ENCODE measurements at regions not wholly inside any gene's neighbourhood (a gene's known extent, or its start where the extent isn't known, plus 50 kb on each side); places are given as distances from the start of the nearest gene placed in this dataset.

DNA sequence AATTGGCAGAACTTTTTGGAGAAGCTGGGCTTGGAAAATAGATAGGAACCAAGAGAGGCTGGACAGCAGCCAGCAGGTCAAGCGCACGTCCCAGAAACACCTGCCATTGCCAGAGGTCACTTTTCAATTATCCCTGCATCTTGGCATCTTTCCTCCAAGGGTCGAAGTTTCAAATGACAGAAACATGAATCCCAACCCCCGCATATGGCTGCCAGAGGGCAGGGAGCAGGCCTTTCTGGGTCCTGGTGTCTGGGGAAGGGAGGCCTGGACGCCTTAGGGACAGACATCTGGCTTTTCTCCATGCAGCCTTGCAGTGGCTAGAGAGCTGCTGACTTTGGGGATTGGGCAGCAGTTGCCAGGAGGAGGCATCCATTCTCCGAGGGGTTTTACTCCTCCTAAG, 164.5 kb upstream of the TPM1 start:
- DNase-seq: no peak

DNA sequence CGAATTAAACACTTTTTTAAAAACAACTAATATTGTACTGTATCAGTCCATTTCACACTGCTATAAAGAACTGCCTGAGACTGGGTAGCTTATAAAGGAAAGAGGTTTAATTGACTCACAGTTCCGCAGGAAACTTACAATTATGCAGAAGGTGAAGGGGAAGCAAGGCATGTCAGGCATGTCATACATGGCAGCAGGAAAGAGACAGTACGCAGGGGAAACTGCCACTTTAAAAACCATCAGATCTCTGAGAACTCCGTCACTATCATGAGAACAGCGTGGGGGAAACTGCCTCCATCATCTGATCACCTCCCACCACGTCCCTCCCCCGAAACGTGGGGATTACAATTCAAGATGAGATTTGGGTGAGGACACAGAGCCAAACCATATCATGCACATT, 162.8 kb upstream of the TPM1 start:
- DNase-seq: no peak

DNA sequence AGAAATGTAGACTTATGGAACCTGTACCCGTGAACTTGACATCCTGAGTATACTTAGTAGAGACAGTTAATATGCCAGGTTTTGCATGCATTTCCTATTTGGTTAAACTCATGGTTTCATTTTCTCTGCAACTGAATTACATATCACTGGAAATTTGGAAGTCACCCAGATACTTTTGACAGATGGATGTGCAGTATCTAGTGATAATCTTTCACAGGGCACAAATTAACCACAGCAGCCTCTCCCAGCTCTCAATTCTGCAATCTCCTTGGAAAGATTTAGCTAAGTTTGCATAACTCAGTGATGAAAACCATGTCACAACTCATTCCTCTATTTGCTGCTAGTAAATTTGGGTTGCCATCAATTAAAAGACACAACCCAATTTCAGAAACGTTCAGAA, 162.3 kb upstream of the TPM1 start:
- DNase-seq: no peak

DNA sequence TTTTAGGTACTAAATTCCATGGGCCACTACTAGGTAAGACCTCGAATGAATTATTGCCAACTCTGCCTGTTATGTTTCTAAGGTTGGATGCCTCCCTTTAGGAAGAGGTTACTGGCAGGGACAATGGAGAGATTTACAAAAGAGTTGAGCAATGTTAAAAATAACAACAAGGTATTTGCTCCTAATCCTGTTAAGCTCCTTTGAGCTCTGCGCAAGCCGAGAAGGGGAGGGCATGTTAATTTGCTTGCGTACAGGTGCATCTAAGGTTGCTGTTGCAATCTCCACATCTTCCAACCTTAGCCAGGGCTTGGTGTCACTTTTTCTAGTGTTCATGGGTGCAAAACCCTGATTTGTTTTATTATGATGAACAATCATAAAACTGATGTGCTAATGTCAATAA, 161.5 kb upstream of the TPM1 start:
- DNase-seq: no peak

DNA sequence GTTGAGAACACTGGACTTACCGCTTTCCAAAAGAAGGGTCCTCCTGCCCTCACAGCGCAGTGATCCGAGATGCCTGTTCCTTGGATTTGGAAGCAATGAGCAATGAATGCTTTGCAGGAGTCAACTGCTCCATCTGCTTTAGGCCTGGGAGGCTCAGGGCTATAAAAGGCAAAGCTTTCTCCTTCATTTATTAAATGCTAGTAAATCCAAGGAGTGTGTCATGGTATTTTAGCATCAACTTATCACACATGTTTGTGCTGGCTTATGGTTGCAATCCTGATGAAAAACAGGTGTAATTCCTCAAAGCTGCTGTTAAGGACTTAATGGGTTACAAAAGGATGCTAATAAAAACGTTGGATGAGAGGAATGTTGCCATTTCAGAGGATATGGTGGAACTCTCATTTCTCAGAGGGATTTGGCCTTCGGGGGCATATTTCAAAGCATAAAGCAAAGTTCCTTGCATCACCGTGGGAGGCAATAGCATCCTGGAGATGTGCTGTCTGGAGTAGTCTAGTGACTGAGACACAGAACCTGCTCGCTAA, 158.5 kb upstream of the TPM1 start:
- DNase-seq: no peak

DNA sequence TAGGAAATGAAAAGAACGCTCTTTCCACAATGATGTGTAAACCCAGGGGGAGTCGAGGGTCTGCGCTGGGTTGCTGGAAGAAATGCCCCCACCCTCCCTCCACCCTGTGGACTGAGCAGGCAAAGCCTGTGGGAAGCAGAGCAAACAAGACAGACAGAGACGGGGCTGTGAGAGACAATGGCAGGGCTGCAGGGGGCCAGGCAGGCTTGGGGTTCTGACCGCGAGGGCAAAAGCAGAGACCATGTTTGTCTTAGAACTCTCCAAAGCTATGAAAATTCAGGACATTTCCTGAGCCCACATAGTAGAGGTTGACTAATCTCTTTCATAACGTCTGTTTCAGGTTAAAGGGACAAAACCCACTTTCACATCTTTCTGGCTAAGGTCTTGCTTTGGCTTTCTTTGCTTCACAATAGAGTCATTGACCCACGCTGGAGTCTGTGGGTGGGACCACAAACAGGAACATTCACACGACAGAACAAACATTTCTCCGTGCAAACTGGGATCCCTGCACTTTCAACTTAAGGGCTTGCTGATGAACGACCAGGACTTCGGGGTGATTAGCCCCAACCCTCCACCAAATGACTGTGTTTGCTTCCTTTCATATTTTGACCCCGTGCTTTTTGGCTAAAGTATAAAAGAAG, 156.0 kb upstream of the TPM1 start:
- no peak for DNase-seq

DNA sequence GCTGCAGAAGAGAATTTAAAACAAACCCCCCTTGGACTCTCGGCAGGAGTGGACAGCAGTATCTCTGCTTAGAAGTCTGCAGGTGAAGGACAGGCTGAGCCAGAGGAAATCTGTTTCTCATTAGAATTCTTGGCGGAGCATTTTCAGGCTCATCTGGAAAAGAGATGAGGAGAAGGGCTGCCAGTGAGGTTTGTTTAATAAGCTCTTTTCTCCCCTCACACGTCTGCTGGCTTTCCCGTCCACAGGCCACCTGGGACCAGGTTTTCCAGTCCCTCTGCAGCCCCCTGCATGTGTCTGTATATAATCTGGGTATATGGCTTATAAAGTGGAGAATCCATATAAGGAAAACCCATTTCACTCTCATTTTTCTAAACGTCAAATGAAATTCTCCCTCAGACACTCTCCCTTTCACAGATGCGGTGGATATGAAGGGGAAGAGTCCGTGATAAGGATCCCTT, 155.4 kb upstream of the TPM1 start:
- DNase-seq: no peak

DNA sequence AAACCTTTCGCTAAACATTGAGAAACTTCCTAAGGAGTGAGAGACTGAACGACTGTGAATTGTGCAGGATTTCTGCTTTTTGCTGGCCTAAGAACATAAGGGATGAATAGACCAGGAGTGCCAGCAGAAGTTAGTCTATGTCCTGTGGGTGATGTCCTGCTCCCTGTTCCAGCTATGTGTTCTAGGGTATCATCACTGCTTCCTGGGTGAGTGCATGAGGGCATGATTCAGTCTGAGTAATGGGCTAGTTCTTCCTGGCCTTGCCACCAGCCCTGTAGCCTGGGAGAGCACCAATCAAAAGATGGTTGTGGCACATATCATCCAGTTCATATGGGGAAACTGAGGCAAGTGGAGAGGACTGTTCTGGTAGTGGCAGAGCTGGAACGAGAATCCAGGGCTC, 153.9 kb upstream of the TPM1 start:
- no peak for DNase-seq

DNA sequence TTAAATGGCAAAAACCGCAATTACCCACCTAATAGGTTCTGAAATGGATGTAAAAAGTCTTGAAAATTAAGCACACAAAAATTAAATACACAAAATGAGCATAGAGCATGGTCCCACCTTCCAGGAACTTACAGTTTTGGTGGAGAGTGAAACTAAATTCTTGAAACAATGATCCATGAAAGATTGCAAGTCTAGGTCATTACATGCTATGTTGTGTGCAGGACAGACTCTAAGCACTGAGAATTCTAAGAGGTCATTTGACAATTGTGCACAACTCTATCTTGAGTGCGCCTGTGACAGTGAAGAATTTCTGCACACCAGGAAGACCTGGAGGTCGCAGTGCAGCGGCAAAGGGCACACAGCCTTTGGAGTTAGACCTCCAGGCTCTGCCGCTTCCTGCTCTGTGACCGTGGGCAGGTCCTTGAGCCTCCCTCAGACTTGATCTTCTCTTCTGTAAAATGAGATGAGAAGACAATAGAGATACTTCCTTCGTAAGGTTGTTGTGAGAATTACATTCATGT, 153.3 kb upstream of the TPM1 start:
- no peak for DNase-seq

DNA sequence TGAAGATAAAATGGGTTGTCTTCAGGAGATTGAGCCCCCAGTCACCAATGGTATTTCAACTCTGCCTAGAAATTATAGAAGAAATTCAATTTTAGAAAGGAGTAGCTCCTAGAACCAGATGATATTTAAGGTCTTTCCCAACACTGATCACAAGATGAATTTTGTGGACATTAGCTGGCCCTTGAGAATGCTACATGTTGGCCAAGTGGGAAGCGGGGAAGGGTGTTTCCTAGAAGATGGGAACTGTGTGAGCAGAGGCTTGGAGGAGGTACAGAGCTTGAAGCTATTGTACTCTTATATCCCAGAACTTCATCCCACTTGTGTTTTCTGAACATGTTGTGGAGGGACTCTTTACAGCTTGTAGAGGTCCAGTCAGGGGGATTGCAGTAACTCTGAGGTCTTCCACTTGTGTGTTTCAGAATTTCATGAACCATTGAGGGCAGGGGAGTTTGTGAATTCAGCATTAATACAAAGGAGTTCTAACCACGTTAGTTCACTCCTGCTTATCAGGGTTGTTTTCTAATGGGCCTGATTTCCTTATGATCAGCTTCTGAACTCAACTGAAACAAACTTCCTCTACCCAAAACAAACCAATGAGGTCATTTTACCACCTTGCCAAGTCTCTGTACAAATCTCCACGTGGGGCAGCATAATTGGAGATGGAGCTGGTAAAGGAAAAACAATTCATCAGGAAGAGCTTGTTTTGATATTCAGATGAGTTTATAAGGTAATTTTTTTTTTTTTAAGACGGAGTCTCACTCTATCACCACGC, 152.6 kb upstream of the TPM1 start:
- DNase-seq: no peak

DNA sequence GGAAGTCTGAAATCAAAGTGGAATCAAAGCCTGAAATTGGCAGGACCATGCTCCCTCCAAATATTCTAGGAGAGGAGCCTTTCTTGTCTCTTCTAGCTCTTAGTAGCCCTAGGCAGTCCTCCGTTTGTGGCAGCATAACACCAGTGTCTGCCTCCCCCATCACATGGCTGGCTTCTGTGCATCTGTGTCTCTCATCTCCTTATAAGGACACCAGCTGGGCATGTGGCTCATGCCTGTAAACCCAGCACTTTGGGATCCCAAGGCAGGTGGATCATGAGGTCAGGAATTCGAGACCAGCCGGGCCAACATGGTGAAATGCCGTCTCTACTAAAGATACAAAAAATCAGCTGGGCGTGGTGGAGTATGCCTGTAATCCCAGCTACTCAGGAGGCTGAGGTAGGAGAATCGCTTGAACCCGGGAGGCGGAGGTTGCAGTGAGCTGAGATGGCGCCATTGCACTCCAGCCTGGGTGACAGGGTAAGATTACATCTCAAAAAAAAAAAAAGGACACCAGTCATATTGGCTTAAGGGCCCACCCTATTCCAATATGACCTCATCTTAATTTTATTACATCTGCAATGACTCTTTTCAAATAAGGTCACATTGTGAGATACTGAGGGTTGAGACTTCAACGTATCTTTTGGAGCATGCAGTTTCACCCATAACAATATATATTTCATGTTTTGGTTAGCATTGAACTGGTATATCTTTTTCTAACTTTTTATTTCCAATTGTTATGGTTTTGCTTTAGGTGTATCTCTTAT, 148.0 kb upstream of the TPM1 start:
- DNase-seq: no peak

DNA sequence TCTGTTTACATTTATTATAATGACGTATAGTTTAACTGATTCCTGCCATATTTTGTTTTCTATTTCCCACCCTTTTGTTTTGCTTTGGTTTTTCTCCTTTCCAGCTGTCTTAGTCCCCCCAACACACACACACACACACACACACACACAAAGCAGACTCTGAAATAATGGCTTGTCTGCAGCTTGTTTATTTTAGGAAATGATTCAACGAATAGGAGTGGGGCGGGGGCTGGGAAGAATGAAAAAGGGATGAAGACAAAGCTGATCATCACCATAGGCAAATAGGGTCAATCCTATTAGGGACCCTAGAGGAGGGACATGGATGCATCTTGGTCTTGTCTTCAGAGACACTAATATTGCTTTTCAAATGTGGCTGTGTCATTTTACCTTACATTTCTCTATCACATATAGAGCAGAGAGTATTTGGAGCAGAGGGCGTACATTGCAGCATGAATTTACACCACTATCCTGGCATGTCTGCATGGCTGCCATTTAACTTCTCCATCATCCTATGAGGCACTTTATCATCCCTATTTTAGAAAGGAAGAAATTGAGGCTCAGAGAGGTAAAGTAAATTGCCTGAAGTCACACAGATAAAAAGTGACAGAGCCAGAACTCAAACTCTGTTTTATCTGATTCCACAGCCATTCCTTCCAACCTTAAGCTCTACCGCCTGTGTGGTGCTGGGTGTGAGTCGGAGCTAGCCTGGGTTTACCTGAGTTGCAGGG, 147.2 kb upstream of the TPM1 start:
- DNase-seq: no peak

DNA sequence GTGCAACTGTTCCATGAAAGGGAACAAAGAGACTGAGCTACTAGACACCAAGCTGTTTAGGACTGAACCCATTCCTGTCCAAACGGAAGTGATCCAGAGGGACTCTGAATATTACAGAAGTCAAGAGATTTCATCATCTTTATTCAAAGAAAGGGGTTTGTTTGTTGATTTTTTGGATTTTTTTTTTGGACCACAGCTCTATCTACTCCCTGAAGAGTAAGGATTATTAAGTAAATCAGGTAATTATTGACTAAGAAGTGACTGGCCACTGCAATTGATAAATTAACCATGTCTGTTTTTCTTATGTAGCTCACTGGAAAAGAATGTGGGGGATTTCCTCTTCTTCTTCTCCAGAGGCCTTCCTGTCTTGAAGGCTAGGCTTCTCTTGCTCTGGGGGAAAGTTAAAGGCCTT, 146.6 kb upstream of the TPM1 start:
- no peak for DNase-seq

DNA sequence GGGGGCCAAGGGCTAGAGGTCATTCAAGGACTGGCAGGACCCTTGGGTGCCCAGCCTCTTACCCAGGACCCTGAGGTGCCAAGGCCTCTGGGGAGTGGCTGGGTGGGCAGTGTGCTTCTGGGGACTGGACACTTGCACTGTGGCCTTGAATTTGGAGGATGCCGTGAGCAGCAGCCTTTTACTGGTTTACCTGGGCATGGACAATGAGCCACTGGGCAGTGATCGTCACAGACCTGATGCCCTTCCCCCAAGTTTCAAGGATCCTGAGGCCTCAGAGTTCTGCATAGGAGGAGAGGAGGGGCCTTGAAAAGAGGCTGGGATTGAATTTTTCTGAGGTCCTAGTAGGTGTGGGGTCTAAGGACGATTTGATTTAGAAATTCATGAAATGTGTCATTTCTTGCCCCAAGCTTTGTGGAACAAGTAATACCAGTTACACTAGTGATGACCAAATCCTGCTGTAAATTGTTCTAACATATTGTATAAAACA, 146.1 kb upstream of the TPM1 start:
- no peak for DNase-seq

DNA sequence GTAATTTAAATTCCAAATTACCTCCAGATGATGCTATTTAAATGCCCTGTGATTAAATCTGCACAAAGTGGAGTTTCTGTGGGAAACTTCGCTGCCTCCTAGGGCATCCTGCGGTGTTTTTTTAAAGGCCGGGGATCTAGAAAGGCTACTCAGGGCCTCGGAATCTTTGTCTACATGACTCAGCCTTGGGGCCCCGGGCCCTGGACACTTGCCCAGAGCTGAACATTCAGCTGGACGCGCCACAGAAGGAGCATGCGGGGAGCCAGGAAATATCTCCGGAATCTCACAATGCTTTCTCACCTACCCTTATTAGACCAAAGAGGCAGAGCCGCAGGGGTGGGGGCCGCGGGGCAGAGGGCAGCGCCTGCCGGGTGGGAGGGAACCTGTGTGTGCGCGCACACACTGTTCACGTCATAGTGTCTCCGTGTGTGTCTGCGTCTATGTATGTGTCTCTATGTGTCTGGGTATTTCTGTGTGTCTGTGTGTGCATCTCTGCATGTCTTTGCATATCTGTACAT, 145.5 kb upstream of the TPM1 start:
- DNase-seq: no peak

DNA sequence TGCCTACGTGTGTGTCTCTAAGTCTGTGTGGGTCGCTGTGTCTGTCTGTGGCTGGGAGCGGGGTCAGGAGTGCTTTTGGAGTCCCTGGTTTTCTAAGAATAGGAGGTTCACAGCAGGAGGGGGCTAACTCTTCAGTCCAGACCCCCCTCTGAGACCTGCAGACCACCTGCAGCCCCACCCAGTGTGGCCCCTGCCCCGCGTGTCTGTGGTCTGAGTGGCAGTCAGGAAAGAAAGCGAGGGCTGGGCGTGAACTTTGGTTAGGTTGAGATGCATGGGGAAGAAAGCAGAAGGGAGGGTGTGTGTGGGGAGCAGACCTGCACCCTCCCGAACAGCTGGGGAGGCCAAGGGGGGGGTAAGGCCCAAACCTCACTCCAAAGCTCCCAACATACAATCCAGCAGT, 144.9 kb upstream of the TPM1 start:
- no peak for DNase-seq

DNA sequence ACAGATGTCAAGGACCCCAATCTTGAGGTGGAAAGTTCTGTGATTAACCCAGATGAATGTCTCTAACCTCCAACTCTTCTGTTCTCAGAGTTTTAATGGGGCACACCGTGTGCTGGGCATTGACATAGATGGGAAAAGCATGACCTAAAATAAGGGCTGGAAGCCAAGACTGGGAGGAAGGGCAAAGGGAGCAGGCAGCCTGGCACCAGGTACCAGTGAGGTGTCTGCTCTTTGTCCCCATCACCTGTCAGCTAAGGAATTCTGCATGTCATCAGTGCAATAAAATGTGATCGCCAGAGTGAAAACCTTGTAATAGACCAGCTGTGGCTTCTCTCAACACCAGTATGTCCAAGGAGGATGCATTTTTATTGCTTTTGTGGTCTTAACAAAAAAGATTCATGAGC, 143.5 kb upstream of the TPM1 start:
- DNase-seq: no peak

DNA sequence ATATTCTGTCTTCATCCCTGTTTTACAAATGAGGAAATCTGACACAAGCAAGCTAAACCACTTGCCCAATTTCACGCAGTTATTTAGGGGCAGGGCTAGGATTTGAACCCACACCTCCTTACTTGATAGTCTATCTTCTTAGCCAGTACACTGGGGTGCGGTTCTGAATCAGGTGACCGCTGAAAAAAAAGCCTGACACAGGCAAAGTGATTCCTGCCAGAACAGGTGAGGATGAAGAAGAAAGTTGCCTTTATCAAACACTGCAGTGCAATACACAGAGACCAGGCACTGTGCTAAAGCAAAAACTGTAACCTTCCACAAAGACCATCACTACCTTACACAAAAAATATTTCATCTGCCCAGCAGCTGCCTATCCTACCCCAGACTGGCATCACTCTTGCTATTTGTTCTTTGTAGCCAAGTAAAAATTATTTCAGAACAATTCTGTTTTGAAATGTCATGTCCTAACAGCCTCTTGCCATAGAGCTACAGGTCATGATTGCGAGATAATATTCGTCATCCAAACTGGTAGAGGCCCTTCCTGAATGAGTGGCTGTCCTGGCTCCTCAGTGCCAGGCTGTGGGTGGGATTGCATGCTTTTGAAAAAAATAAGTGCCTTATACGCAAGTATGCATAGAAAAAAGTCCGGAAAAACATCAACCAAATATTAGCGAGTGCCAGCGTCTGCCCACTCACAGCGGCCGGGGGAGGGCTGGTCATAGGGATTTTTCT, 142.3 kb upstream of the TPM1 start:
- no peak for DNase-seq

DNA sequence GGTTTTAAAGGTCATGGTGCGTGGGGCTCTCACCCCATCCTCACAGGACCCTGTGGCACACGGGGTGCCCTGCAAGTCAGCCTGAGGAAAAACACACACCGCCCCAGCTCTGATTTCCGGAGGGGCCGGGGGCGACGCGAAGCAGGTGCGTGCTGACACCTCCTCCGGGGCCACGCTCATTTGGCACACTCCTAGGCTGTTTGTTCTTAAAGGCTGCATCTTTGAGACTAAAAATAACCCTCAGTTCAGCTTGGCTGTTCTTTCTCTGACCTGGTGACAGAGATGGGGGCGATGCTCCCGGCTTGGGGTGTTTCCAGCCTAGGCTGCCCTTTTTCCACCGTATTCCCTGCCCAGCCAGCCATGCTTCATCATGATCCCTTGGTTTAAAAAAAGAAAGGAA, 141.5 kb upstream of the TPM1 start:
- DNase-seq: no peak

DNA sequence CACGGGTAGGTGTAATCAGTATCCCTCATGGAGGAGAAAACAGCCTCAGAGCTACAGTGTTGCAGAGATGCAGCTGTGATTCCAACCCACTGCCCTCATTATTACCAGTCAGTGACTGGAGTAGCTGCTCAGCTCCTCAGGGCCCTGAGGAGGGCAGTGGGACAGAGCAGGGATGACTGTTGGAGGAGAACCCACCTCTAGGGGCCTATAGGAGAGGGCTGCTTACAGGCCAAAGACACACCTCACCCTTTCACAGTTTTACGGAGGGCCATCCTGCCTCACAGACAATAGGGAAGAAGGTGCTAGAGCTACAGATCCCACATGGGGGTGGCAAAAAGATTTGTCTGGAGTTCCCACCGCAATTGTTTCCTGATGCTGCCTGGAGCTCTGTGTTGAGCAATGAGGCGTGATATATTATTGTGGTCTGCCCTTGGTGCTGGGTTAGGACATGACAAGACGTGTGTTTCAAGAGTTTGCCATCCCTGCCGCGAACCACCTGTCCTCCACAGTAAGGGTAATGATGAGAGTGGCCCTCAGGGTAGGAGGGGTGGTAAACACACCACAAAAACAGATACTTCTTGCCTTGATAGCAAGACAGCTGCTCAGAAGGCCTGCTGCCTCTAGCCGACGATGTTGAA, 140.5 kb upstream of the TPM1 start:
- DNase-seq: no peak

DNA sequence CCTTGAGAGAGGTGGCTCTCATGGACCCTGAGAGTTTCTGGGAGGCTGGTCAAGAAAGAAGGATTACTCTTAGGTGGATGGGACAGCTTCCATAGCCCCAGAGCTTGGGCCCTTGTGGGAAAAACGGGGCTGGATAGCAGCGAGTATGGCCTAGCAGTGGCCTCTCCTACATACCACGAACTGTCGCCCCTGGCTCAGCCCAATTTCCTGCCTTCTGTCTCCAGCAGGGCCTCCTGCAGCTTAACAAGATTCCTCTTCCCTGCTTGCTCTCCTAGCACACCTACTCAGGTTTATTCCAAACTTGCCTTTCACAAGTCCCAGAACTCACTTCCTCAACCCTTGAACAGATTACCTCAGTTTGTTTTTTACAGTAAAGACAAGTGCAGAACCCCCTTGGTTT, 139.7 kb upstream of the TPM1 start:
- DNase-seq: no peak

All from stimulated activated CD4-positive, alpha-beta T cell treated with anti-CD3 and anti-CD28 coated beads, Interleukin-4, amount 100 ng/mL, for 24 hours (primary cell).